ENCODE measurements at regions not wholly inside any gene's neighbourhood (a gene's known extent, or its start where the extent isn't known, plus 50 kb on each side); places are given as distances from the start of the nearest gene placed in this dataset.
"Not testable (repeated sequence)": the region's sequence is repeated elsewhere in the genome, so short reads cannot be mapped to it uniquely, and the experiment has no call there.

DNA sequence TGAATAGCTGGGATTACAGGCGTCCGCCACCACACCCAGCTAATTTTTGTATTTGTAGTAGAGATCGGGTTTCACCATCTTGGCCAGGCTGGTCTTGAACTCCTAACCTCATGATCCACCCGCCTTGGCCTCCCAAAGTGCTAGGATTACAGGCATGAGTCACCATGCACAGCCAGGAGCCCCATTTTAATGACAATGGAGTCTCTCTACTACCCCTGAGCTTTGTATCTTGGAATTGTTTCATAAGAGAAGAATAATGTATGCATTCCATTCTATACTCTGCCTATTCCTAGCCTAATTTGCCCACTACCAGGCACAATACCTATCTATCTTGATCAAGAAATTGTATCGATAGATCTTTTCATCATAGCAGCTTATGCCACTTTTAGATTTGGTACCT is 574.1 kb downstream of the HTR1A start:
- not testable (repeated sequence) for TF ChIP-seq POLR2A (IDR thresholded peaks at IDR 0.05)
- TF ChIP-seq, protein P1, sequence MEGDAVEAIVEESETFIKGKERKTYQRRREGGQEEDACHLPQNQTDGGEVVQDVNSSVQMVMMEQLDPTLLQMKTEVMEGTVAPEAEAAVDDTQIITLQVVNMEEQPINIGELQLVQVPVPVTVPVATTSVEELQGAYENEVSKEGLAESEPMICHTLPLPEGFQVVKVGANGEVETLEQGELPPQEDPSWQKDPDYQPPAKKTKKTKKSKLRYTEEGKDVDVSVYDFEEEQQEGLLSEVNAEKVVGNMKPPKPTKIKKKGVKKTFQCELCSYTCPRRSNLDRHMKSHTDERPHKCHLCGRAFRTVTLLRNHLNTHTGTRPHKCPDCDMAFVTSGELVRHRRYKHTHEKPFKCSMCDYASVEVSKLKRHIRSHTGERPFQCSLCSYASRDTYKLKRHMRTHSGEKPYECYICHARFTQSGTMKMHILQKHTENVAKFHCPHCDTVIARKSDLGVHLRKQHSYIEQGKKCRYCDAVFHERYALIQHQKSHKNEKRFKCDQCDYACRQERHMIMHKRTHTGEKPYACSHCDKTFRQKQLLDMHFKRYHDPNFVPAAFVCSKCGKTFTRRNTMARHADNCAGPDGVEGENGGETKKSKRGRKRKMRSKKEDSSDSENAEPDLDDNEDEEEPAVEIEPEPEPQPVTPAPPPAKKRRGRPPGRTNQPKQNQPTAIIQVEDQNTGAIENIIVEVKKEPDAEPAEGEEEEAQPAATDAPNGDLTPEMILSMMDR (IDR thresholded peaks at IDR 0.05 in 4 of 5, conservative IDR thresholded peaks at IDR 0.05 in 1 of 5), result not testable (repeated sequence)
